ENCODE measurements at regions not wholly inside any gene's neighbourhood (a gene's known extent, or its start where the extent isn't known, plus 50 kb on each side); places are given as distances from the start of the nearest gene placed in this dataset.

GRCh38 chr12:4193821-4194220 is 79.7 kb upstream of the CCND2 start:
- Histone ChIP-seq H3F3A (ENCODE audit: control insufficient read depth, insufficient read depth) (no peaks in the 10 kb centered on the region), H3K27ac (ENCODE audit: low read depth, low read length) (no peak overlapping the region), H3K4me1 (ENCODE audit: control insufficient read depth, low read length) (no peaks in the 10 kb centered on the region), H4K20me1 (ENCODE audit: control insufficient read depth, insufficient read depth, low read depth, low read length) (no peaks in the 10 kb centered on the region), H3K4me3 (ENCODE audit: low read length) (no peak overlapping the region), H3K9me2 (replicated peaks; ENCODE audit: control insufficient read depth, low read length) (no peaks in the 10 kb centered on the region), H3K9me3 (ENCODE audit: control insufficient read depth, insufficient read depth, low read length) (no peaks in the 10 kb centered on the region), H3K27me3 (ENCODE audit: control insufficient read depth, low read length) (peaks cover 8% of the 10 kb centered on the region), H3K36me3 (ENCODE audit: control insufficient read depth, low read length) (no peaks in the 10 kb centered on the region), H3K4me2 (ENCODE audit: low read length) (no peak overlapping the region), H3K79me2 (ENCODE audit: control insufficient read depth, low read length) (no peaks in the 10 kb centered on the region)
- TF ChIP-seq EZH2phosphoT487 (IDR thresholded peaks at IDR 0.05; ENCODE audit: borderline replicate concordance, low read length) (no peak), CTCF (IDR thresholded peaks at IDR 0.05; ENCODE audit: low read depth, low read length, poor library complexity, severe bottlenecking) (no peak)

GRCh38 chr12:4191642-4192041 is 81.9 kb upstream of the CCND2 start:
- no peak overlapping the region for H3K4me3 ChIP-seq (ENCODE audit: low read length)
- no peak overlapping the region for H3K27ac ChIP-seq (ENCODE audit: low read depth, low read length)
- no peaks in the 10 kb centered on the region for H3K4me1 ChIP-seq (ENCODE audit: control insufficient read depth, low read length)
- TF ChIP-seq EZH2phosphoT487 (IDR thresholded peaks at IDR 0.05; ENCODE audit: borderline replicate concordance, low read length) (no peak), CTCF (IDR thresholded peaks at IDR 0.05; ENCODE audit: low read depth, low read length, poor library complexity, severe bottlenecking) (no peak)
- H3K36me3 ChIP-seq (ENCODE audit: control insufficient read depth, low read length) = no peaks in the 10 kb centered on the region
- peaks cover 8% of the 10 kb centered on the region for H3K27me3 ChIP-seq (ENCODE audit: control insufficient read depth, low read length)
- H3K79me2 ChIP-seq (ENCODE audit: control insufficient read depth, low read length) = no peaks in the 10 kb centered on the region
- H4K20me1 ChIP-seq (ENCODE audit: control insufficient read depth, insufficient read depth, low read depth, low read length) = no peaks in the 10 kb centered on the region
- no peaks in the 10 kb centered on the region for H3K9me3 ChIP-seq (ENCODE audit: control insufficient read depth, insufficient read depth, low read length)
- H3K9me2 ChIP-seq (replicated peaks; ENCODE audit: control insufficient read depth, low read length) = no peaks in the 10 kb centered on the region
- H3K4me2 ChIP-seq (ENCODE audit: low read length) = no peak overlapping the region
- no peaks in the 10 kb centered on the region for H3F3A ChIP-seq (ENCODE audit: control insufficient read depth, insufficient read depth)

DNA sequence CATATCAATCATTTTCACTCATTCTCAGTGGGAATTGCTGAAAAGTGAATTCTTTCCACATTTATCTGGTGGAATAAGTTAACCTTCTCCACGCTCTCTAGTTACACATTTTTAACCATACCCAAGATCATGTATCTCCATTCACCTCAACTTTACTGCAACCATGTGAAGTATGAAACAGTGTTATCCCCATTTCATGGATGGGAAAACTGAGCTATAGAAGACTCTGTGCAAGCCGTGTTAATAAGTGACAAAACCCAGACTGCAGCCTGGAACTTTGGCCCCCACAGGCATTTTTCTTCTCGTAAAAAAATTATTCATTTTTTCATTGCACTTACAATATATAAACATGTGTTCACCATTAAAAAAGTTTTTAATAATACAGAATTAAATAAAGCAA is 82.4 kb upstream of the CCND2 start:
- Histone ChIP-seq H3K4me3 (ENCODE audit: low read length) (no peak overlapping the region), H3K27me3 (ENCODE audit: control insufficient read depth, low read length) (peaks cover 8% of the 10 kb centered on the region), H3F3A (ENCODE audit: control insufficient read depth, insufficient read depth) (no peaks in the 10 kb centered on the region), H3K27ac (ENCODE audit: low read depth, low read length) (no peak overlapping the region), H3K79me2 (ENCODE audit: control insufficient read depth, low read length) (no peaks in the 10 kb centered on the region), H3K9me2 (replicated peaks; ENCODE audit: control insufficient read depth, low read length) (no peaks in the 10 kb centered on the region), H3K36me3 (ENCODE audit: control insufficient read depth, low read length) (no peaks in the 10 kb centered on the region), H4K20me1 (ENCODE audit: control insufficient read depth, insufficient read depth, low read depth, low read length) (no peaks in the 10 kb centered on the region), H3K4me2 (ENCODE audit: low read length) (no peak overlapping the region), H3K9me3 (ENCODE audit: control insufficient read depth, insufficient read depth, low read length) (no peaks in the 10 kb centered on the region), H3K4me1 (ENCODE audit: control insufficient read depth, low read length) (no peaks in the 10 kb centered on the region)
- TF ChIP-seq CTCF (IDR thresholded peaks at IDR 0.05; ENCODE audit: low read depth, low read length, poor library complexity, severe bottlenecking) (no peak), EZH2phosphoT487 (IDR thresholded peaks at IDR 0.05; ENCODE audit: borderline replicate concordance, low read length) (no peak)

All from DOHH2 (cell line).